ENCODE measurements at regions not wholly inside any gene's neighbourhood (a gene's known extent, or its start where the extent isn't known, plus 50 kb on each side); places are given as distances from the start of the nearest gene placed in this dataset.

DNA sequence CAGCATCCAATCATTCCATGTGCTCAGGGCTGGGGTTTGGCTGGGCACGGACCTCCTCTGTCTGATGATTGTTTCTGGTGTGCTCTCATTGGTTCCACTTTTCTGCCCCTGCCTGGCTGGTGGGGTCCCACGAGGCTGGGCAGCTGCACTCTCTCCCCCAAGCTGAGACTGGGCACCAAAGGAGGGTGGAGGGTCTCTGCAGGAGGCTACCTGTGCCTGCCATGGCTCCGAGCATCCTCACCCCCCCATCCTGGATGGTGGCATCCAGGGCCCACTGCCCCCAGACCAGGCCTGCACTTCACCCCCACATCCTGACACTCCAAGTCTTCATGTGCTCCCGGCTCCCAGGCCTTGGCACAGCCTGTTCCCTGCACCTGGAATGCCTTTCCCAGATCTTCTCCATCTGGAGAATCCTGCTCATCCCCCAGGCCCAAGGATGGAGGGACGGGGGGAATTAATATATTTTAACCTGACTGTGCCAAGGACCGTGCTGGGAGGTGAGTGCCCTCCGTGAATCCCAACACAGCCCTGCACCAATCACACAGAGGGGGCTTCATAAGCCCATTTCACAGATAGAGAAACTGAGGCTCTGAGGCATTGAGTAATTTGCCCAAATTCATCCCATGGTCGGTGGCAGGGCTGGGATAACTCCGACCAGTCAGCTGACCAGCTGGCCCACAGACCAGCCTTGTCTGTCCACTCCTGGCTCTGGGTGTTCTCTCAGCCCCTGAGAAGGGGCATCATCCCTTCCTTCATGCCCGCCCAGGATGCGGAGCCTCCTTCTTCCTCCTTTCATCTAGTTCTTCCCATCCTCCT is 403.4 kb downstream of the MATN1 start:
- Histone ChIP-seq H3K4me3 (no peak overlapping the region), H3K27ac (no peak overlapping the region), H3K36me3 (no peaks in the 10 kb centered on the region), H3K9me3 (no peaks in the 10 kb centered on the region), H3K4me1 (no peaks in the 10 kb centered on the region), H3K27me3 (peaks cover 0 to 12% of the 10 kb centered on the region in 2 donors)
- intact Hi-C loops (cut with DNase I; ENCODE audit: low total_unique reads): no loop called here
- no peak for DNase-seq (ENCODE audit: low spot score in 2 of 2)
- TF ChIP-seq, protein P1, sequence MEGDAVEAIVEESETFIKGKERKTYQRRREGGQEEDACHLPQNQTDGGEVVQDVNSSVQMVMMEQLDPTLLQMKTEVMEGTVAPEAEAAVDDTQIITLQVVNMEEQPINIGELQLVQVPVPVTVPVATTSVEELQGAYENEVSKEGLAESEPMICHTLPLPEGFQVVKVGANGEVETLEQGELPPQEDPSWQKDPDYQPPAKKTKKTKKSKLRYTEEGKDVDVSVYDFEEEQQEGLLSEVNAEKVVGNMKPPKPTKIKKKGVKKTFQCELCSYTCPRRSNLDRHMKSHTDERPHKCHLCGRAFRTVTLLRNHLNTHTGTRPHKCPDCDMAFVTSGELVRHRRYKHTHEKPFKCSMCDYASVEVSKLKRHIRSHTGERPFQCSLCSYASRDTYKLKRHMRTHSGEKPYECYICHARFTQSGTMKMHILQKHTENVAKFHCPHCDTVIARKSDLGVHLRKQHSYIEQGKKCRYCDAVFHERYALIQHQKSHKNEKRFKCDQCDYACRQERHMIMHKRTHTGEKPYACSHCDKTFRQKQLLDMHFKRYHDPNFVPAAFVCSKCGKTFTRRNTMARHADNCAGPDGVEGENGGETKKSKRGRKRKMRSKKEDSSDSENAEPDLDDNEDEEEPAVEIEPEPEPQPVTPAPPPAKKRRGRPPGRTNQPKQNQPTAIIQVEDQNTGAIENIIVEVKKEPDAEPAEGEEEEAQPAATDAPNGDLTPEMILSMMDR (IDR thresholded peaks at IDR 0.05): no peak

DNA sequence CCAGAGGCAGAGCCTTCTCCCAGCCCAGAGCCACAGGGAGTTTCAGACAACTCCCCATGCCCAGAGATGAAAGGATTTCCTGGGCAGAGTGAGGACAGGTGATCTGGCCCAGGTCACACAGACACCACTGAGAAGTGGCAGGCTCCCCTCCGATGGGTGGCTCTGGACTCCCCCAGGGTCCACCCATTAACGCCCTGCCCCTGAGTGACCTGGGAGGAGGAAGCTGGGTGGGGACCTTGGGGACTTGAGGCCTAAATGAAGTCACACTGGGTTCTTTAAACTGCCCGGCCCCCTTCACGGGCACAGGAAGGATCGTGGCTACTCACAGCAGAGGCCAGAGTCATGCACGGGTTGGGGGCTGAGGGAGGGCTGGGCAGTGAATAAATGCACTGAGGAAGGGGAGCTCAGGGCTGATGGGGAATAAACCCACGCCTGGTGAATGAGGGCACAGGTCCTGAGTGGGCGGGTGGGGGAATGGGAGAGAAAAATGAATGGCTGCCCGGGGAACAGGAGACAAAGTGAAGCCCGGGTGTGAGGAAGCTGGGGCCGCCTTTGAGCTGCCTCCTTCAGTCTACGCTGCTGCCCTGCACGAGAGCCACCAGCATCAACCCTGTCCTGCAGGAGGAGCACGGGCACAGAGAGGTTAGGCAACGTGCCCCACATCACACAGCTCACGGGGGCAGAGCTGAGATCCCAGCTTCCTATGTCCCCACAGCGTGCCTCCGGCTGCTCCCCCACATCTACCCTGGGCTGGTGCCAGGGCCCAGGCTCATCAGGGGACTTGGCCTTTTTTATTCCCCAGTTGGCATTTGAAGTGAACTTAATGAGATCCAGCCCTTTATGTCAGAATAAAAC is 404.3 kb downstream of the MATN1 start:
- no peak overlapping the region for H3K4me3 ChIP-seq
- TF ChIP-seq POLR2AphosphoS5 (IDR thresholded peaks at IDR 0.05) (no peak), POLR2A (IDR thresholded peaks at IDR 0.05) (no peak)
- TF ChIP-seq, protein P1 (IDR thresholded peaks at IDR 0.05): no peak
- no peak overlapping the region for H3K27ac ChIP-seq
- intact Hi-C loops (cut with DNase I; ENCODE audit: low total_unique reads): no loop called here
- H3K36me3 ChIP-seq: no peaks in the 10 kb centered on the region
- DNase-seq (ENCODE audit: low spot score in 2 of 2): no peak
- H3K4me1 ChIP-seq: no peaks in the 10 kb centered on the region
- H3K9me3 ChIP-seq: no peaks in the 10 kb centered on the region
- H3K27me3 ChIP-seq: peaks cover 0 to 11% of the 10 kb centered on the region in 2 donors

DNA sequence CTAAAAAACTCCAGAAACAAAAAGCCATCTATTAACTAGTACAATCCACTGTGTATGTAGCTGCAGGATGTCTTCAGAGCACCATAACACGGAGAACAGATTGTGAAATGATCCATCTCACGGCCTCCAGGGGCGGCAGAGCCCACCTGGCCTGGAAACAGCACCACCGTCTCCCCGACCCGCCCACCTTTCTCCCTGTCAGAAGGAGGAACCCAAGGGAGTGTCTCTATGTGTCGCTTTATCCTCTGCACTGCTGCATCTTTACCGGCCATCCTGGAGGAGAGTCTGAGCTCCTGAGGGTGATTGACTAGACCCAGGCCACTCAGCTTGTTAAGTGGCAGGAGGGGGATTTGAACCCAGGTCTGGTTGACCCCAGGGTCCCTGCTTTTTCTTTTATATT is 405.0 kb downstream of the MATN1 start:
- Histone ChIP-seq H3K27ac (no peak overlapping the region), H3K9me3 (no peaks in the 10 kb centered on the region), H3K27me3 (peaks cover 0 to 16% of the 10 kb centered on the region in 2 donors), H3K36me3 (no peaks in the 10 kb centered on the region), H3K4me1 (no peaks in the 10 kb centered on the region), H3K4me3 (no peak overlapping the region)
- TF ChIP-seq, protein P1 (IDR thresholded peaks at IDR 0.05): no peak
- no peak for TF ChIP-seq POLR2AphosphoS5 (IDR thresholded peaks at IDR 0.05)
- no peak for TF ChIP-seq POLR2A (IDR thresholded peaks at IDR 0.05)
- no peak for DNase-seq (ENCODE audit: low spot score in 2 of 2)
- intact Hi-C loops (cut with DNase I; ENCODE audit: low total_unique reads): no loop called here

DNA sequence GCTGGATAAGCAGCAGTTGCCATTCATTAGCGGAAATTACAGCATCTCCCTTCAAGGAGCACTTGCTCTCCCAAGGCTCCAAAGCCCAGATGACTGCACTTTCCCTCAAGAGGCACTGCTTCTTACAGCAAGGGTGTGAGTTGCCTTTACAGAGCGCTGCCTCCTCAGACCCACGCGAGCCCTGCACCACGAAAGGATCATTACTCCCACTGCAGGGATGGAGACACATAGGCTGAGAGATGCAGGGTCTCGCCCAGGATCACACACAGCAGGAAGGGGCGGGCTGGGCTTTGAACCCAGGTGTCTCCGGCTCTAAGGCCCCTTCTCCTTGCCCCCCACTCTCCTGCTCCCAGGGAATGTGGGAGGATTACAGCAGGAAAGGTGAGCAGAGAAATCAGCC is 405.5 kb downstream of the MATN1 start:
- Histone ChIP-seq H3K4me1 (no peaks in the 10 kb centered on the region), H3K9me3 (no peaks in the 10 kb centered on the region), H3K27me3 (peaks cover 0 to 19% of the 10 kb centered on the region in 2 donors), H3K36me3 (no peaks in the 10 kb centered on the region), H3K27ac (no peak overlapping the region), H3K4me3 (no peak overlapping the region)
- intact Hi-C loops (cut with DNase I; ENCODE audit: low total_unique reads): no loop called here
- DNase-seq (ENCODE audit: low spot score in 2 of 2): no peak
- TF ChIP-seq POLR2A (IDR thresholded peaks at IDR 0.05) (no peak), POLR2AphosphoS5 (IDR thresholded peaks at IDR 0.05) (no peak)
- TF ChIP-seq, protein P1 (IDR thresholded peaks at IDR 0.05): no peak

DNA sequence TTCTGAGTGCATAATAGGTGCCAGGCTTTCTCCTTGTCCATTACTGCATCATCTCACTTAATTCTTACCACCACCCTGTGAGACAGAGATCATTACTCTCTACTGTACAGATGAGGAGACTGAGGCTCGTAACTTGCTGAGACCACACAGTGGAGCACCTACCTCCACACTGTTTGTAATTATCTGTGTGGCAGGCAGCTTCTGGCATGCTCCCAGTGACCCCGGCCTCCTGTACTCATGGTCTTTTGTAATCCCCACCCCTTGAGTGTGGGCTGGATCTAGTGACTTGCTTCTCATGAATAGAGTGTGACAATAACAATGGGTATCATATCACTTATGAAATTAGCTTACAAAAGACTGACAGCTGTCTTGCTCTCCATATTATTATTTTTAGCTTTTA is 407.3 kb downstream of the MATN1 start:
- no peak for DNase-seq (ENCODE audit: low spot score in 2 of 2)
- Histone ChIP-seq H3K4me3 (no peak overlapping the region), H3K27me3 (peaks cover 0 to 19% of the 10 kb centered on the region in 2 donors), H3K4me1 (no peaks in the 10 kb centered on the region), H3K9me3 (no peaks in the 10 kb centered on the region), H3K36me3 (no peaks in the 10 kb centered on the region), H3K27ac (no peak overlapping the region)
- intact Hi-C loops (cut with DNase I; ENCODE audit: low total_unique reads): no loop called here
- TF ChIP-seq POLR2AphosphoS5 (IDR thresholded peaks at IDR 0.05): no peak
- no peak for TF ChIP-seq POLR2A (IDR thresholded peaks at IDR 0.05)
- TF ChIP-seq, protein P1 (IDR thresholded peaks at IDR 0.05): no peak
